PC-3 (cell line): ENCODE measurements at regions not wholly inside any gene's neighbourhood (a gene's known extent, or its start where the extent isn't known, plus 50 kb on each side); places are given as distances from the start of the nearest gene placed in this dataset.

Source experiments
- ATAC-seq: fragments of 200-7000 bp; cut with Tn5 transposase; 2 replicates; pipeline ENCODE4 v1.9.1; 2020; ENCODE audit warnings: mild to moderate bottlenecking, moderate library complexity
- BruUV-seq: library from RNA; stranded (reverse); fragments of 400-500 nt; replicated peaks from 2 replicates; lab custom pipeline; 2021; lab: Mats Ljungman, UMichigan
- CTCF ChIA-PET: fragments of 300-600 bp; sonication (Branson Sonifier 250); formaldehyde crosslinking; loops from one replicate; lab custom pipeline; 2022; ENCODE audit warnings: antibody characterized with exemption; lab: Charles Lee
- POLR2A ChIA-PET: fragments of 300-600 bp; sonication (Branson Sonifier 250); formaldehyde crosslinking; loops from one replicate; lab custom pipeline; 2022; ENCODE audit warnings: antibody characterized with exemption; ENCODE audit not compliant: unreplicated experiment; lab: Charles Lee
- DNase-seq: peaks from one replicate; pipeline ENCODE4 v3.0.0-alpha.2; 2015
- H2AFZ ChIP-seq: fragments of 300-600 bp; sonication (generic); 2 replicates; pipeline ENCODE4 v1.6.0; 2016; ENCODE audit warnings: antibody characterized with exemption, low read length
- H3F3A ChIP-seq: fragments of 300-600 bp; sonication (generic); one replicate; pipeline ENCODE4 v1.6.0; 2017; ENCODE audit warnings: antibody characterized with exemption, low read length, control low read depth, mild to moderate bottlenecking; ENCODE audit not compliant: unreplicated experiment
- H3K27ac ChIP-seq: fragments of 300-600 bp; sonication (generic); 2 replicates; pipeline ENCODE4 v1.5.1; 2016; ENCODE audit warnings: mild to moderate bottlenecking, low read length
- H3K27me3 ChIP-seq: fragments of 300-600 bp; sonication (generic); 2 replicates; pipeline ENCODE4 v1.6.1; 2016; ENCODE audit warnings: low read length, mixed read lengths
- H3K36me3 ChIP-seq: fragments of 300-600 bp; sonication (generic); 2 replicates; pipeline ENCODE4 v1.6.1; 2016; ENCODE audit warnings: low read depth, mixed run types, low read length, mixed read lengths
- H3K4me1 ChIP-seq: fragments of 300-600 bp; sonication (generic); 2 replicates; pipeline ENCODE4 v1.5.1; 2016; ENCODE audit warnings: low read length; ENCODE audit not compliant: insufficient read depth
- H3K4me2 ChIP-seq: fragments of 300-600 bp; sonication (generic); 2 replicates; pipeline ENCODE4 v1.6.0; 2016; ENCODE audit warnings: low read length
- H3K4me3 ChIP-seq: fragments of 300-600 bp; sonication (generic); 2 replicates; pipeline ENCODE4 v1.5.1; 2016; ENCODE audit warnings: mild to moderate bottlenecking, low read length, mixed read lengths
- H3K79me2 ChIP-seq: fragments of 300-600 bp; sonication (generic); 2 replicates; pipeline ENCODE4 v1.6.1; 2017; ENCODE audit warnings: low read length, mixed read lengths
- H3K9ac ChIP-seq: fragments of 300-600 bp; sonication (generic); 2 replicates; pipeline ENCODE4 v1.6.0; 2016; ENCODE audit warnings: mild to moderate bottlenecking, low read length
- H3K9me2 ChIP-seq: fragments of 300-600 bp; sonication (generic); replicated peaks from 2 replicates; pipeline ENCODE4 v1.6.1; 2016; ENCODE audit warnings: mixed run types, low read length, mixed read lengths
- H3K9me3 ChIP-seq: fragments of 300-600 bp; sonication (generic); 2 replicates; pipeline ENCODE4 v1.6.1; 2016; ENCODE audit warnings: low read length, mixed read lengths
- H4K20me1 ChIP-seq: fragments of 300-600 bp; sonication (generic); 2 replicates; pipeline ENCODE4 v1.6.1; 2016; ENCODE audit warnings: low read length, mixed read lengths
- EZH2 ChIP-seq: fragments of 300-600 bp; sonication (generic); IDR thresholded peaks from one replicate; pipeline ENCODE4 v1.6.1; 2017; ENCODE audit warnings: antibody characterized with exemption, mild to moderate bottlenecking, low read length; ENCODE audit not compliant: unreplicated experiment
- EZH2phosphoT487 ChIP-seq: fragments of 300-600 bp; sonication (generic); IDR thresholded peaks from 2 replicates; pipeline ENCODE4 v1.6.1; 2018; ENCODE audit warnings: mild to moderate bottlenecking, antibody characterized with exemption, low read length, borderline replicate concordance
- intact Hi-C: fragments of 100-400 bp; cut with micrococcal nuclease; formaldehyde crosslinking; loops from 2 replicates; pipeline ENCODE4 v1.9.0; 2023
- TF ChIP-seq, protein P1 (sequence below): fragments of 300-600 bp; sonication (generic); conservative IDR thresholded peaks from 2 replicates; pipeline ENCODE4 v1.5.1; 2017; ENCODE audit warnings: antibody characterized with exemption, low read depth, mild to moderate bottlenecking, low read length

DNA sequence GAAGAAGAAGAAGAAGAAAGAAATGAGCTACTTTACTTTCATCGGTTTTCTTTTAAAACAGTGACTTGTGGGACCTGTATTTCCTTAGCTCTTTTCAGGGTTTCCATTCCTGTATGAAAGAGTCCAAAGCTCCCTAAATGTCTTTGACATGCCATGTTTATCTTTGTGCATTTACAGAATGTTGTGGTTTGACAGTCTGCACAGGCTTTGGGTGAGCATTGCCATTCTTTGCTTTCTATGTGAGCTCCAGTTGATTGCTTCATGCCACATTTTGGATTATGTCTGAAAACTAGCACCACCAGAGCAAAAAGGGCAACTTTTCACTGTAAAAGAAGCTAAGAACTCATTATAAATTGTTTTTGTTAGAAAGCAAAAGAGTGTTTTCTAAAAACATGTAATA, 733.4 kb downstream of the TLE4 start:
- no peak overlapping the region for H3K9ac ChIP-seq
- no peak for ATAC-seq
- H3K36me3 ChIP-seq, result no peaks in the 10 kb centered on the region
- H3K4me3 ChIP-seq, result no peak overlapping the region
- no peaks in the 10 kb centered on the region for H3K27me3 ChIP-seq
- intact Hi-C loops, result no loop called here
- no peak overlapping the region for H3K4me2 ChIP-seq
- BruUV-seq, result no TSS peak
- no peaks in the 10 kb centered on the region for H3K4me1 ChIP-seq
- H4K20me1 ChIP-seq, result no peaks in the 10 kb centered on the region
- ChIA-PET CTCF (no interaction called here), POLR2A (no interaction called here)
- TF ChIP-seq EZH2phosphoT487 (no peak), EZH2 (no peak)
- TF ChIP-seq, protein P1, sequence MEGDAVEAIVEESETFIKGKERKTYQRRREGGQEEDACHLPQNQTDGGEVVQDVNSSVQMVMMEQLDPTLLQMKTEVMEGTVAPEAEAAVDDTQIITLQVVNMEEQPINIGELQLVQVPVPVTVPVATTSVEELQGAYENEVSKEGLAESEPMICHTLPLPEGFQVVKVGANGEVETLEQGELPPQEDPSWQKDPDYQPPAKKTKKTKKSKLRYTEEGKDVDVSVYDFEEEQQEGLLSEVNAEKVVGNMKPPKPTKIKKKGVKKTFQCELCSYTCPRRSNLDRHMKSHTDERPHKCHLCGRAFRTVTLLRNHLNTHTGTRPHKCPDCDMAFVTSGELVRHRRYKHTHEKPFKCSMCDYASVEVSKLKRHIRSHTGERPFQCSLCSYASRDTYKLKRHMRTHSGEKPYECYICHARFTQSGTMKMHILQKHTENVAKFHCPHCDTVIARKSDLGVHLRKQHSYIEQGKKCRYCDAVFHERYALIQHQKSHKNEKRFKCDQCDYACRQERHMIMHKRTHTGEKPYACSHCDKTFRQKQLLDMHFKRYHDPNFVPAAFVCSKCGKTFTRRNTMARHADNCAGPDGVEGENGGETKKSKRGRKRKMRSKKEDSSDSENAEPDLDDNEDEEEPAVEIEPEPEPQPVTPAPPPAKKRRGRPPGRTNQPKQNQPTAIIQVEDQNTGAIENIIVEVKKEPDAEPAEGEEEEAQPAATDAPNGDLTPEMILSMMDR, result no peak
- no peaks in the 10 kb centered on the region for H3K9me3 ChIP-seq
- no peaks in the 10 kb centered on the region for H3F3A ChIP-seq
- no peak overlapping the region for H2AFZ ChIP-seq
- no peak for DNase-seq
- H3K27ac ChIP-seq, result no peak overlapping the region
- H3K9me2 ChIP-seq, result no peaks in the 10 kb centered on the region
- no peaks in the 10 kb centered on the region for H3K79me2 ChIP-seq

DNA sequence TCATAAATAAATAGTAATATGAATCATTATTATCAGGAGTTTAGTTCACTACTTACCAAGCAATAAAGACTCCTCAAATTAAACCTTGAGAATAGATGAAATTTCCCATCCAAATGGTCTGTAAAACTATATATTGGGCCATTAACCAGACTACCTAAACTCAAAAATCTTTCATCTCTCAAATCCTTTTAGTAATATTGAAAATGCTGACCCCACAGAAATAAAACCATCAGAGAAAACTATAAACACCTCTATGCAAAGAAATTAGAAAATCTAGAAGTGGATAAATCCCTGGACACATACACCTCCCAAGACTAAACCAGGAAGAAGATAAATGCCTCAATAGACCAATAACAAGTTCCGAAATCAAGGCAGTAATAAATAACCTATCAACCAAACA, 723.2 kb downstream of the TLE4 start:
- intact Hi-C loops, result no loop called here
- DNase-seq (no peak), ATAC-seq (no peak)
- H3K9me2 ChIP-seq, result no peaks in the 10 kb centered on the region
- no peaks in the 10 kb centered on the region for H3F3A ChIP-seq
- TF ChIP-seq EZH2 (no peak), EZH2phosphoT487 (no peak)
- TF ChIP-seq, protein P1, result no peak
- no TSS peak for BruUV-seq
- H3K27ac ChIP-seq, result no peak overlapping the region
- H3K79me2 ChIP-seq, result no peaks in the 10 kb centered on the region
- no peaks in the 10 kb centered on the region for H4K20me1 ChIP-seq
- H3K4me2 ChIP-seq, result no peak overlapping the region
- no peaks in the 10 kb centered on the region for H3K4me1 ChIP-seq
- ChIA-PET POLR2A (no interaction called here), CTCF (no interaction called here)
- no peak overlapping the region for H2AFZ ChIP-seq
- no peaks in the 10 kb centered on the region for H3K36me3 ChIP-seq
- no peak overlapping the region for H3K9ac ChIP-seq
- H3K4me3 ChIP-seq, result no peak overlapping the region
- no peaks in the 10 kb centered on the region for H3K27me3 ChIP-seq
- no peaks in the 10 kb centered on the region for H3K9me3 ChIP-seq

DNA sequence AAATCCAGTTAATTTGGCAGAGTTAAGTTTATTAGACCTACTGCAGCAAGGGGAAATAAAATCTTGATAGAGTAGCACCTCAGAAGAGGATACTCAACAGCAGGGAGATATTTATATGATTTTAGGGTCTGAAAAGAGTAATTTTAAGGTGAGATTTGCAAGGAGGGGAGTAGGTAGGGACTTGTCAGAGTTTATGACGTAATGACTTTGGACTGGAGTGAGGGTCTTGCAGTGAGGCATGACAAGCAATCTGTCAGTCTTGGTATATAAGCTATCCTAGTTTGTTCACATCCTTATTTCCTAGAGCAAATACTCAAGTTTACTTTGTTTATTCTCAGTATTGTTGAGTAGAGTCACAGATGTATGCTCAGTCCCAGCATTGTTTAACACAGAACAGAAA, 722.6 kb downstream of the TLE4 start:
- ATAC-seq, result no peak
- no peaks in the 10 kb centered on the region for H3K27me3 ChIP-seq
- H4K20me1 ChIP-seq, result no peaks in the 10 kb centered on the region
- H3K4me2 ChIP-seq, result no peak overlapping the region
- intact Hi-C loops, result no loop called here
- no peaks in the 10 kb centered on the region for H3F3A ChIP-seq
- no peak overlapping the region for H3K27ac ChIP-seq
- no peaks in the 10 kb centered on the region for H3K9me2 ChIP-seq
- no peaks in the 10 kb centered on the region for H3K4me1 ChIP-seq
- no peak overlapping the region for H2AFZ ChIP-seq
- POLR2A ChIA-PET, result no interaction called here
- BruUV-seq, result no TSS peak
- CTCF ChIA-PET, result no interaction called here
- TF ChIP-seq, protein P1, result no peak
- TF ChIP-seq EZH2, result no peak
- TF ChIP-seq EZH2phosphoT487, result no peak
- no peaks in the 10 kb centered on the region for H3K79me2 ChIP-seq
- H3K36me3 ChIP-seq, result no peaks in the 10 kb centered on the region
- no peaks in the 10 kb centered on the region for H3K9me3 ChIP-seq
- no peak overlapping the region for H3K9ac ChIP-seq
- no peak for DNase-seq
- H3K4me3 ChIP-seq, result no peak overlapping the region
